Bone marrow (tissue), 2 donors: ENCODE measurements at regions not wholly inside any gene's neighbourhood (a gene's known extent, or its start where the extent isn't known, plus 50 kb on each side); places are given as distances from the start of the nearest gene placed in this dataset.
"Not testable (repeated sequence)": the region's sequence is repeated elsewhere in the genome, so short reads cannot be mapped to it uniquely, and the experiment has no call there.

Experiments
- DNase-seq, 2 donors: peaks; one replicate each; lab custom pipeline; 2025; lab: John Stamatoyannopoulos, UW

DNA sequence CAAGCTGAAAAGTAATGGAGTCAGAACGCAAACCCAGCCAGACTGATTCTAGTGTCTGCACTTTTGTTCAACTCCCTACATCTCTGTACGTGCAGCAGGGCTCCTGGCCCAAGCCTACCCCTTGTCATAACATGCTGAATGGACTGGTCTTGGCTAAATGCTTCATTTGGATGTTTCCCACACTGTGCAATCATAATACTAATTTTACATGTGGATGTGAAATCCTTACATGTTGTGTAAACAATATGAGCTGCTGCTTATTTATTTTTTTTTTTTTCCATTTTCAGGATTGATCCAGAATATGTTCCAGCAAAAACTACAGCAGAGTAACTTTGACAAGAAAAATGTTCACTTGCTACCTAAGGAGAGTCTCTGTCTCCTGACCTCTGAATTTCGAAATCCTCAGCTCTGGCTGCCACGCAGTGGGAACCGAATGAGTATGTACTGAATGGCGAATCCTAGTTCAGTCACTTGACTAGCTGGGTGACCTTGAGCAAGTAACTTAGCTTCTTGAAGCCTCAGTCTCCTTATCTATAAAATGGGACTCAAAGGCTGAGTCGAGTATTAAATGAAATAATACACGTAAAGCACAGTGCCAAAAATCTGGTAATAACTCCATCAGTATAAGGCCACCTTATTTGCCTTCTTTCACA lies 133.4 kb downstream of the EHF start:
- DNase-seq: no peak

DNA sequence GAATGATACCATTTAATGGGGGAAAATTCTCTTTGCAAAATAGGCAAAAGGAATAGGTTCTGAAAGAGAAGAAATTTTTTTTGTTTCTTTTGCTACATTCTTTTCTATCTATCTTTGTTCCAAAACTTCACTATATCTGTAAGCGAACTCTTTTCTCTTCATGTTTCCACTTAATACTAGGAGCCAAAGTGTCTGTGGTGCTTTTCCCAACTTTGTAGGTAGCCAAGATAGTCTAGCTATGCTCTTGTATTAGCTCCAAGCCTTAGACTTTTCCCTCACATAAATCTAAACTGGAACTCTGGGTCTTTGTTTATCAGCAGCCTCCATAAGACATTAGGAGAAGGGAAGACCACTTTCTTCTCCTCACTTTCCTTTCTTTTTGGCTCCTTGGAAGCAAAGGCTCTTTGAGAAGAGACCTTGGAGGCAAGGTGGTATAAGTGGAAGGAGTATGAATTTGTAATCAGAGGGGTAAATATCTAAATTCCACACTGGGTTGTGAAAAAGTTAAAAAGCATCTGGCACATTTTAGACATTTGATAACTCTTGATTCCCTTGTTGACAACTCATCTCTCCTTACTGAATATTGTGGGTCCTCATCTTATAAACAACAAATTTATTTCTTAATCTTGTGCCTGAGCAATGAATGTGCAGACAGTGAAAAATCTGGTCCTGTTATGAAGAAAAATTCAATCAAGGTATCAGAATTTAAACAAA lies 130.0 kb downstream of the EHF start:
- DNase-seq: no peak

DNA sequence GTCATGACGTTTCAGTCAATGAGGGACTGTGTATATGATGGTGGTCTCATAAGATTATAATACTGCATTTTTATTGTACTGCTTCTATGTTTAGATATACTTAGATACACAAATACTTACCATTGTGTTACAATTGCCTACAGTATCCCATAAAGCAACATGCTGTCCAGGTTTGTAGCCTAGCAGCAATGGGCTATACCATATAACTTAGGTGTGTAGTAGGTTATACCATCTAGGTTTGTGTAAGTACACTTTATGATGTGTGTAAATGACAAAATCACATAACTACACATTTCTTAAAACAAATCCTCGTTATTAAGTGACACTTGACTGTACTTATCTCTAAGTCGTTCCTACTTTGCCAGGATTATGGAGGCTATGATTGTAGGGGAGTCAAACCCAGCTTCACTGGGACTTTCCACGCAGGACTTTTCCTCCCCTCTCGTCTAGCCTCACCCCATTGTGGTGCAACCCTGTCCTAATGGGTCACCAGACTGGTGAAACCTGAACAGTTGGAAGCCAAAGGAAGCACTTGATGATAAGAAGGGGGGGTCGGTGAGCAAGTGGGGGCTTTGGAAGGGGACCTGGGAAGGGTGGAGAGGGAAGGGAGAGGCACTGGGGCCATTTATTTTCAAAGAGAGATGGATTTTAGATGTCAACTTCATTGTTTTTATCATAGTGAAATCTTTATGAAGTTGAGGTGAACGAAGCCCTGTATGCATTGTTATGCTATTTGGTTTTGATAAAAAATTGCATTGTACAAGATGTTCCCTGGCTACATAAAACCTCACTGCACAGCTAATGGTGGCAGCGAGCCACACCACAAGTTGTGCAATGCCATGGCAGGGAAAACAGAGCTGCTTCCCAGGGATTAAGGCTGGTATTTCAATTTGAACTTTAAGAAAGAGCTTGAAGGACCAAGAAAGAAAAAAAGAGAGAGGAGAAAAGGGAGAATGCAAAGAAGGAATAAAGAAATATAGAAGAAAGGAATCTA lies 129.1 kb downstream of the EHF start:
- no peak for DNase-seq

DNA sequence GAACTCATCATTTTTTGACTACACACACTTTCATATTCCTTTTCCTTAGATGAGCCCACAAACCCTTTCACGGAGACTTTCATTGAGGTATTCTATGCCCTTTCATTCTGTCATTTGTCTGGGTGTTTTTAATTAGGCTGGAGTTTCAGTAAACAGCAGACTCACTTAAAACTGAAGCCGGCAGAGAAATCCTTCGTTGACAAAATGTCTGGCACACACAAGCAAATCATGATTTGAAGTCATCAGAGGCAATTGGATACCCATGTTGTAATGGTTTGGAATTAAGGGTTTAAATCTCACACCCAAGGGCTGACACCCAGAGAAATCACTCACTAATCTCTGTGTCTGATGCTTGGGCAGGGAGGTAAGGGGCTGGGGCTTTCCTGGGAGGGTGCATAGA lies 127.1 kb downstream of the EHF start:
- DNase-seq: no peak

DNA sequence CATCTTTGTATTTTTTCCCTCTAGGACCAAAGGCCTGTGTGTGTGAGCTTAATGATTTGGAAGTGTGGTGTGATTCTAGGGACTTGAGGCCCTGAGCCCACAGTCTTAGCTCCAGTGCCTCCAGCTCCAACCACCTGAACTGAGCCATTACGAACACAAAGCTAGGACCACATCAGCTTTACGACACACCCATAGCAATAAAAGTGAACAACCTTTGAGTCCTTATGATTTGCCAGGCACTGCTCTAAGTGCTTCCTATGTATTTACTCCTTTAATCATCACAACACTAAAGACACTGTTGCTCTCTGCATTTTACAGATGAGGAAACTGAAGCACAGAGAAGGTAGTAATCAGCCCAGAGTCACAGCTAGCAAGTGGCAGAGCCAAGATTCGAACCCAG lies 126.4 kb downstream of the EHF start:
- no peak for DNase-seq

DNA sequence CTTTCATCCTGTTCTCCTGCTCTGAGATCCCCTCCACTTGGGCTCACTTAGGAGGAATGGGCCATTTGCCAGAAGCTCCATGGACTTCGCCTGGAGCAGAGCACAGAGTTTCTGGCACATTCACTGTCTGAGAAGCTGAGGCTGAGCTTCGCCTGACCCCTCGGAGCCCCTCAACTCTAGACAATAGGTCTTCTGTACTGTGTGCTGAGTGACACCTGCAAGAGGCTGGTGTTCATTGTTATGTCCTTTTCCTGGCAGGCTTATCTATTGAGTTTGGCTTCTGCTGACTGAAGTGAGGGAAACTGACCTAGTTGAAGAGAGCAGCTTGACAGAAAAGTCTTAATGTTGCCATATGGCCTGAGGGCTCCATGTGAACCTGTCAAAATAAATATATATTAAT lies 124.3 kb downstream of the EHF start:
- DNase-seq: no peak

DNA sequence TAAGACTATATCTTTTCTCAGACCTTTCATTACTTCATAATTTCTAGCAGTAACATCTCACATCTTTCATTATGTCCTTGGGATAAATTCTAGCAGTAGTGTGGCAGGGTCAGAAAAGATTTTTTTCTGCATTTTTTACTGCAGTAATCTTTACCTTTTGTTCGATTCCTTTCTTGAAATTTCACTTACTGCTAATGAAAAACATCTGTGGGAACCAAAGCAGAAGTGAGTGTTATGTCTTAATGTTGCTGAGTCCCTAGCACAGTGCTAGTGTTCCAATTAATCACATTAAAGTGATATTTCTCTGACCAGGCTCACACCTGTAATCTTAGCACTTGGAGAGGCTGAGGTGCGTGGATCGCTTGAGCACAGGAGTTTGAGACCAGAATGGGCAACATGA lies 123.6 kb downstream of the EHF start:
- DNase-seq: no peak

DNA sequence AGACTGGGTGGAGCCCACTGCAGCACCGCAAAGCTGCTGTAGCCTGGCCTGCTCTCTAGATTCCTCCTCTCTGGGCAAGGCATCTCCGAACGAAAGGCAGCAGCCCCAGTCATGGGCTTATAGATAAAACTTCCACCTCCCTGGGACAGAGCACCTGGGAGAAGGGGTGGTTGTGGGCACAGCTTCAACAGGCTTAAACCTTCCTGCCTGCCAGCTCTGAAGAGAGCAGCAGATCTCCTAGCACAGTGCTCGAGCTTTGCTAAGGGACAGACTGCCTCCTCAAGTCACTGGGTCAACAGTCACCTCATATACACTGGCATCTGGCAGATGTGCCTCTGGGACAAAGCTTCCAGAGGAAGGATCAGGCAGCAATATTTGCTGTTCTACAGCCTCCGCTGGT lies 117.3 kb downstream of the EHF start:
- DNase-seq: no peak

DNA sequence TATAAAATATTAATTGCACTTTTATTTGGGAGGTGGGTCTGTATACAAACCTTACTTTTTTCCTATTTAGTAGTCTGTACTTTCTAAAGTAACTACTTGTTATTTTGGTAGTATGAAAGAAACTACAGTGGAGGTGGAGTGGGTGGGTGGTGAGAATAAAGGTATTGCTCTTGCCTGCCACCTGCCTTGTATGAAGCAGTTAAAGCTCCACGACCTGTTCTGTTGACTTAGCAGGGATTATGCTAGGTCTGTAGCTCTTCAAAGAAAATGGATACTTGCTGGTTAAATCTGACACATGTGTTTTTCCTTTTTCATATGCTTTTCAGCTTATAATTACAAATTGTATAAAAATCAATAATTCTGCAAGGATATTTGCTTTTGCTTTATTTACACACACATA lies 111.9 kb downstream of the EHF start:
- no peak for DNase-seq

DNA sequence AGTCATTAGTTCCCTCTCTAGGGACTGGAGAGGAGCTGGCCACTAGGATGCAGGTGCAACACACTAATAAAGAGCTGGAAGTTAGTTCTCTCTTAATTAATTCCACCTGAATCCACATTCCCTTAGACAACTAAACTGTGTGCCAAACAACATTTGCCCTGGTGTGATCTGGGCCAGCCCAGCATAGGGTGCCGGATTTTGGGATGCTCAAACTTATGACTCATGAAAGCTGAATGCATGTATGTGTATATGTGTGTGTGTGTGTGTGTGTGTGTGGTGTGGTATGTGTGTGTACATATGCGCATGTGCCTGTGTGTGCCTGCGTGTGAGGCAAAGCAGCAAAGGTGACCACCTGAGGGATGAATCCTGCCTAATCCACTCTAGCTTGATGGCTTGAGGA lies 110.7 kb downstream of the EHF start:
- no peak for DNase-seq

DNA sequence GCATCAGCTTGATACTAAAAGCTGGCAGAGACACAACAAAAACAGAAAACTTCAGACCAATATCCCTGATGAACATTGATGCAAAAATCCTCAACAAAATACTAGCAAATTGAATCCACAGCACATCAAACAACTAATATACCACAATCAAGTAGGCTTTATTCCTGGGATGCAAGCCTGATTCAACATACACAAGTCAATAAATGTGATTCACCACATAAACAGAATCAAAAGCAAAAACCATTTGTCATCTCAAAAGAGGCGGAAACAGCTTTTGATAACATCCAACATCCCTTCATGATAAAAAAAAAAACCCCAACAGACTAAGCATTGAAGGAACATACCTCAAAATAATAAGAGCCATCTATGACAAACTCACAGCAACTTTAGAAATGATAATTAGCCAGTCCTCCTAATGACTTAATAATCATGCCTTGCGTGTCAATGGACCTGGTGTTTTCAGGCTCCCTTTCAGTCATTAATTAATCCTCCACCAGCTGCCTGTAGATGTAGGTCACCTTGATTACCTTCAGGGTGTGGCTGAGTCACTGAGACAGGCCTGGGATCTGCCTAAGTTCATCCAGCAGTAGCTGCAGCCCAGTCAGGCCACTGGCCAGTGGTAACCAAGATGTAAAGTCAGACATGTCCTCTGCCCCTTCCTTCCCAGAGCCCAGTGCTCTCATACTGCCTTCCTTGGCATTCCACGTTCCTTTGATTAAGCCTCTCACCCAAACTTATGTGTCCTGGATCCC lies 109.8 kb downstream of the EHF start:
- no peak for DNase-seq

DNA sequence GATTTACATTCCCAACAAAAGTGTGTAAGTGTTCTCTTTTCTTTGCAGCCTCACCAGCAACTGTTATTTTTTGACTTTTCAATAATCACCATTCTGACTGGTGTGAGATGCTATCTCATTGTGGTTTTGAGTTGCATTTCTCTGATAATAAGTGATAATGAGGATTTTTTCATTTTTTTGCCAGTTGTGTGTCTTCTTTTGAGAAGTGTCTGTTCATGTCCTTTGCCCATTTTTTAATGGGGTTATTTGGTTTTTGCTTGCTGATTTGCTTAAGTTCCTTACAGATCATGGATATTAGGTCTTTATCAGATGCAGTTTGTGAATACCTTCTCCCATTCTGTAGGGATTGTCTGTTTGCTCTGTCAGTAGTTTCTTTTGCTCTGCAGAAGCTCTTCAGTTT lies 107.7 kb downstream of the EHF start:
- DNase-seq: no peak

DNA sequence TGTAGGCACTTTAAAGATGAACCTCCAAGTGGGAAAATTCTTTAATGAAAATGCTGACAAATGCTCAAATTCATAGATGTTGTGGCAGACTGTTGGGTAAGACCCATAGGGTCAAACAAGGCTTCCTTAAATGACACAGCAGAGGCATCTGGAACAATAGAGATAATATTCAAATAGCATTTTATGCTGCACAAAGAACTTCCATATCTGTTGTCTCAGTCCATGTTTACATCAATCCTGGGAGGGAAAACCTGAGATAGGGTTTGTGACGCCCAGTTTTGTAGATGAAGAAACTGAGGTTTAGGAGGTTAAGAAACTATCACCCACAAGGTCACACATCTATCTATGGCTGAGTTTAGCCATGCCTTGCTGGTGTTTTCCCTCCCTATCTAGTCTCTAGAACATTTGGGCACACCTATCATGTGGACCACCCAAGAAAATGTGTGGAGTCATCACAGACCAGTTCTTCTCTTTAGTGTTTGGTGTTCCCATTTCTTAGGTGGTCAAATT lies 106.4 kb downstream of the EHF start:
- no peak for DNase-seq

DNA sequence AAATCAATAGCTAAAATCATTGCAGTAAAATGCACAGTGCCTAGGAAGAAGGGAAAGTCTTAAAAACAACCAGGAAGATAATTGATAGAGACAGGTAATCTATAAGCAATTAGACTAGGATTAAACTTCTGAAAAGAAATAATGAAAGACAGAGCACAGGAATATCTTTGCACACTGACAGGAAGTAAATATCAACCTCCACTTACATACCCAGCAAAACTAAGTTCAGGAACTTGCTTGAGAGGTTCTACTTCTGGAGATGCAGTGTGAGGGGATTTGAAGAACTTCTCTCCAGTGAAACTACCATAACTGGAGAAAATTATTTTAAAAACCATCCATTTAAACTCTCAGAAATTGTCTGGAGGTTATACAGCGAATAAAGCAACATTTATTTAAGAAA lies 104.1 kb downstream of the EHF start:
- DNase-seq: no peak

DNA sequence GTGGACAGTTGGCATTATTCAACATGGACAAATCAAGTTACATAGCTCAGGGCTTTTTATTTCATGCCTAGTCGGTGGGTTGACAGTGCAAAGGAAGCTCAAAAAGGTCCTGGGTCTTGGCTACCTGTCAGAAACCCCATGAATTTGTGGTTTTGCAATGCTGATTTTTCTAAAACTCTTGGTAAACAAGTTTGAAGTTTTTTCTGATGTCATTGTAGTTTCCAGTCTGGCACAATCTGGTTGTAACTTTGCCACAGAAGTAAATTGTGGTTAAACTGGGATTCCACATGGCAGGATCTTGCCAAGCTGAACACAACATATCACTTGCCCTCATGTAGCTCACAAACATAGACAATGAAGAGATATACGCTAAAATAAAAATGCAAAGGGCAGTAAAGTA lies 100.8 kb downstream of the EHF start:
- no peak for DNase-seq

DNA sequence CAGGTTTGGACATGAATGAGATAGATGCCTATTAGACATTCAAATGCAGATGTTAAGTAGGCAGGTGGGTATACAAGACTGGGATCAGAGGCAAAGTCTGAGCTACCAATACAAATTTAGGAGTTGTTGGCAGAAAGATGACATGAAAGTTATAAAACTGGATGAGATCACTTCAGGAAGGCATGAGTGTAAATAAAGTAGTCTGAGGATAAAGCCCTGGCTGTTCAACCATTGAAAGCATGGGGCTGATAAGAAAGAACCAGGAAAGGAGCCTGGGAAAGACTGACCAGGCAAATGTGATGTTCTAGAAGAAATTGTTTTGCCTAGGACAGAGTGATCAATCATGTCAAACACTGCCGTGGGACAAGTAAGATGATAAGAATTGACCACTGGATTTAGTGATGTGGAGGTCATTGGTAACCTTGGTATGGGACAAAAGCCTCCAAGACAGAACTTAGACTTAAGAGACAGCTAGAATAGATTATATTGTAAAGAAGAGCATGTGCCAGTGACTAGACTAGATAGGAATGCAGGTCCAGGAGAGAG lies 98.5 kb downstream of the EHF start:
- DNase-seq: no peak

DNA sequence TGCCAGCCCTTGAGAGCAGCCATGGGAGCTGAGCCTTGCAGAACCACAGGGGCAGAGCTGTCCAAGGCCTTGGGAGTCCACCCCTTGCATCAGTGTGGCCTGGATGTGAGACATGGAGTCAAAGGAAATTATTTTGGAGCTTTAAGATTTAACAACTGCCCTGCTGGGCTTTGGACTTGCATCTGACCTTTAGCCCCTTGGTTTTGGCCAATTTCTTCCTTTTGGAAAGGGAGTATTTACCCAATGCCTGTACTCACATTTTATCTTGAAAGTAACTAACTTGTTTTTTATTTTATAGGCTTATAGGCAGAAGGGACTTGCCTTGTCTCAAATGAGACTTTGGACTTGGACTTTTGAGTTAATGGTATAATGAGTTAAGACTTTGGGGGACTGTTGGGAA lies 92.7 kb downstream of the EHF start:
- not testable (repeated sequence) for DNase-seq
